NT2/D1 (cell line): ENCODE measurements at regions not wholly inside any gene's neighbourhood (a gene's known extent, or its start where the extent isn't known, plus 50 kb on each side); places are given as distances from the start of the nearest gene placed in this dataset.

Experiments used
- SUZ12 ChIP-seq: IDR thresholded peaks from 2 replicates; pipeline ENCODE4 v1.6.1; 2011; ENCODE audit not compliant: insufficient read length, insufficient read depth; ENCODE audit errors: extremely low read depth
- YY1 ChIP-seq: IDR thresholded peaks from 2 replicates; pipeline ENCODE4 v1.6.1; 2011; ENCODE audit not compliant: insufficient read length, insufficient read depth
- ZNF274 ChIP-seq: IDR thresholded peaks from 2 replicates; pipeline ENCODE4 v1.6.1; 2011; ENCODE audit warnings: mild to moderate bottlenecking, low read depth, low read length

DNA sequence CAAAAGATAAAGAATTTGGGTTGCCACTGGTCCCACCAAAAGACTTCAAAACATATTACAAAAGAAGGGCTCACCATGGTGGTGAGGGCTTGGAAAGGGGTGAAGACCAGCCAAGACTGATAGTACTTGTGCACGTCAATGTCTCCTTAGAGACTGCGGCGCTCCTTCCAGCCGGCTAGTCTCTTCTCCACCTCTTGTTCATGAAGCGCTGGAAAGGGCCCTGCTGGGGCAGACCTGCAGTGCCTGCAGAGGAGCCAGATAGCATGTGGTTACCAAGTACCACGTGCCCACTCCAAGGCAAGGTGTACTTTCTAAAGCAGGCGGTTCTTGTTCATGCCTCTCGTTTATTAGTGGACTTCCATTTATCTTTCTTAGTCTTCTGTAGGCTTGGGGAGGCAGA lies 92.7 kb upstream of the FAM20A start:
- TF ChIP-seq YY1, result no peak
- no peak for TF ChIP-seq SUZ12
- TF ChIP-seq ZNF274, result no peak
